Activated CD8-positive, alpha-beta T cell treated with anti-CD3 and anti-CD28 coated beads for 36 hours (primary cell): ENCODE measurements at regions not wholly inside any gene's neighbourhood (a gene's known extent, or its start where the extent isn't known, plus 50 kb on each side); places are given as distances from the start of the nearest gene placed in this dataset.

Experiments
- ATAC-seq: fragments of 200-7000 bp; cut with Tn5 transposase; one replicate; pipeline ENCODE4 v1.10.0; 2021; ENCODE audit warnings: mild to moderate bottlenecking, moderate library complexity
- CTCF ChIA-PET: fragments of 350-600 bp; sonication (Branson Sonifier 250); formaldehyde crosslinking; loops from one replicate; lab custom pipeline; 2021; ENCODE audit warnings: antibody characterized with exemption; lab: Charles Lee
- POLR2A ChIA-PET: fragments of 350-600 bp; sonication (Branson Sonifier 250); formaldehyde crosslinking; loops from one replicate; lab custom pipeline; 2021; ENCODE audit warnings: antibody characterized with exemption; lab: Charles Lee
- DNase-seq: peaks from one replicate; pipeline ENCODE4 v3.0.0-alpha.2; 2020
- H3K27ac Mint-ChIP-seq: one replicate; pipeline ENCODE4 v1.8.0; 2021; ENCODE audit warnings: mild to moderate bottlenecking, mixed read lengths
- H3K27me3 Mint-ChIP-seq: one replicate; pipeline ENCODE4 v1.8.0; 2021; ENCODE audit warnings: mixed read lengths
- H3K36me3 Mint-ChIP-seq: one replicate; pipeline ENCODE4 v1.8.0; 2021; ENCODE audit warnings: low read depth, mixed read lengths
- H3K4me1 Mint-ChIP-seq: one replicate; pipeline ENCODE4 v1.8.0; 2021; ENCODE audit warnings: low read depth, mixed read lengths
- H3K4me3 Mint-ChIP-seq: one replicate; pipeline ENCODE4 v1.8.0; 2021; ENCODE audit warnings: mild to moderate bottlenecking, moderate library complexity, mixed read lengths
- H3K9me3 Mint-ChIP-seq: one replicate; pipeline ENCODE4 v1.8.0; 2021; ENCODE audit warnings: mixed read lengths
- intact Hi-C: fragments of 100-400 bp; cut with micrococcal nuclease; formaldehyde crosslinking; loops from one replicate; pipeline ENCODE4 v1.10.0; 2022
- TF ChIP-seq, protein P1 (sequence below): fragments of 200-600 bp; IDR thresholded peaks from one replicate; pipeline ENCODE4 v1.8.0; 2022; ENCODE audit warnings: antibody characterized with exemption, mild to moderate bottlenecking

DNA sequence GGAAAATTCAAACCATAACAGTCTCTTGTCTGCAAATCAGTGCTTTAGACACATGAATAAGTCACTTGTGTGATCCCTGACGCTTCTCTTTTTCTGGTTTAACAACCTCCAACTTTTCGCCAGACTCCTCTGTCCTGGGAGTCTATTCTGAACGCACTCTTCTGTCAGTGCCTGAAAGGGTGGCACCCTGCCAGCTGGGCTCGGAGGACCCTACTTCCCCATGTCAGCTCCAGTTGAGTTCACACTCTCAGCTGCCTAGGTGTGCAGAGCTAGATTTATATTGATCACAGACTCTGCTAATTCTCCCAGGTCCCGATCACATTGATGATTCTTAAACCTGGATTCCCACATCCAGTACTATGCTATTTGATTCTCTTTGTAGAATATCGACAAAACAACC, 649.1 kb downstream of the BNC2 start:
- no peak overlapping the region for H3K27ac Mint-ChIP-seq
- no peaks in the 10 kb centered on the region for H3K9me3 Mint-ChIP-seq
- POLR2A ChIA-PET: interaction anchor here (1.1 kb wide), 1 partner anchor 21 kb away, joined by 3 read pairs; no protein-coding TSS in a partner anchor
- no peaks in the 10 kb centered on the region for H3K36me3 Mint-ChIP-seq
- intact Hi-C loops: no loop called here
- ATAC-seq: no peak
- H3K4me3 Mint-ChIP-seq: no peak overlapping the region
- CTCF ChIA-PET: no interaction called here
- DNase-seq: no peak
- TF ChIP-seq, protein P1, sequence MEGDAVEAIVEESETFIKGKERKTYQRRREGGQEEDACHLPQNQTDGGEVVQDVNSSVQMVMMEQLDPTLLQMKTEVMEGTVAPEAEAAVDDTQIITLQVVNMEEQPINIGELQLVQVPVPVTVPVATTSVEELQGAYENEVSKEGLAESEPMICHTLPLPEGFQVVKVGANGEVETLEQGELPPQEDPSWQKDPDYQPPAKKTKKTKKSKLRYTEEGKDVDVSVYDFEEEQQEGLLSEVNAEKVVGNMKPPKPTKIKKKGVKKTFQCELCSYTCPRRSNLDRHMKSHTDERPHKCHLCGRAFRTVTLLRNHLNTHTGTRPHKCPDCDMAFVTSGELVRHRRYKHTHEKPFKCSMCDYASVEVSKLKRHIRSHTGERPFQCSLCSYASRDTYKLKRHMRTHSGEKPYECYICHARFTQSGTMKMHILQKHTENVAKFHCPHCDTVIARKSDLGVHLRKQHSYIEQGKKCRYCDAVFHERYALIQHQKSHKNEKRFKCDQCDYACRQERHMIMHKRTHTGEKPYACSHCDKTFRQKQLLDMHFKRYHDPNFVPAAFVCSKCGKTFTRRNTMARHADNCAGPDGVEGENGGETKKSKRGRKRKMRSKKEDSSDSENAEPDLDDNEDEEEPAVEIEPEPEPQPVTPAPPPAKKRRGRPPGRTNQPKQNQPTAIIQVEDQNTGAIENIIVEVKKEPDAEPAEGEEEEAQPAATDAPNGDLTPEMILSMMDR: no peak
- peaks cover 4% of the 10 kb centered on the region for H3K4me1 Mint-ChIP-seq
- H3K27me3 Mint-ChIP-seq: peaks cover 4% of the 10 kb centered on the region

DNA sequence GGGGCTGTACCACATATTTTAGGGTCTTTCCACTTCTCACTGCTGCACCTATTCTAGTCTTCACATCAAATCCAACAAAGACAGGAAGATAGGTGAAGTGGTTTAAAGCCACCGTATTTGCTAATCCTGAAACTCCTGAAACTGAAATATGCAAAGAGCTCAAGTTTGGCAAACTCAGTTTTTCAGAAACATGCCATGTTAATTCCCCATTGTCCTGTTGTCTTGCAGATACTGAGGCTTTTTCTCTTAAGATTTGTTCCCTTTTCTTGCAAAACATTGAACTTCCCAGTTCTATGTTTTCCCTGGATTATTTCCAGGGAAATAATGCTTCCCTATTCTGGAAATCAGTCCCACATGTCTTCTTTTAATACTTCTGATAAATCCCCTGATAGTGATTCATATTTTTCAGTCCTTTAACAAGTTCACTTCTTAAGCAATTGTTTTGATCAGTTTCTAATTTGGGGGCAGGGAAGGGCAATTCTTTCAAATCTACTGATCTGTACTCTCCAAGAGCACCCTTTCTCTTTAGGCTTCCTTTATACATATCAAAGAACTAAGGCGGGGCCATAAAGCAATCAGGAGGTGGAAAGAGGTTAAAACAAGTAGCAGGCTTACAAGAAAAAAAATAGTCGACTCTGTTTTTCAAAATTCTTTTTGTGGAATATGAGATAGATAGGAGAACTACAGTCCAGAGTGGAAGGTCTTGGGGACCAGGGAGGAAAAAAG, 648.5 kb downstream of the BNC2 start:
- ATAC-seq (no peak), DNase-seq (no peak)
- Mint-ChIP-seq H3K9me3 (peaks cover under 1% of the 10 kb centered on the region), H3K4me3 (no peak overlapping the region), H3K27ac (no peak overlapping the region), H3K4me1 (peaks cover 4% of the 10 kb centered on the region), H3K36me3 (no peaks in the 10 kb centered on the region), H3K27me3 (peaks cover 4% of the 10 kb centered on the region)
- ChIA-PET POLR2A (interaction anchor here (1.1 kb wide), 1 partner anchor 20 kb away, joined by 3 read pairs; no protein-coding TSS in a partner anchor), CTCF (no interaction called here)
- TF ChIP-seq, protein P1: no peak
- intact Hi-C loops: no loop called here

DNA sequence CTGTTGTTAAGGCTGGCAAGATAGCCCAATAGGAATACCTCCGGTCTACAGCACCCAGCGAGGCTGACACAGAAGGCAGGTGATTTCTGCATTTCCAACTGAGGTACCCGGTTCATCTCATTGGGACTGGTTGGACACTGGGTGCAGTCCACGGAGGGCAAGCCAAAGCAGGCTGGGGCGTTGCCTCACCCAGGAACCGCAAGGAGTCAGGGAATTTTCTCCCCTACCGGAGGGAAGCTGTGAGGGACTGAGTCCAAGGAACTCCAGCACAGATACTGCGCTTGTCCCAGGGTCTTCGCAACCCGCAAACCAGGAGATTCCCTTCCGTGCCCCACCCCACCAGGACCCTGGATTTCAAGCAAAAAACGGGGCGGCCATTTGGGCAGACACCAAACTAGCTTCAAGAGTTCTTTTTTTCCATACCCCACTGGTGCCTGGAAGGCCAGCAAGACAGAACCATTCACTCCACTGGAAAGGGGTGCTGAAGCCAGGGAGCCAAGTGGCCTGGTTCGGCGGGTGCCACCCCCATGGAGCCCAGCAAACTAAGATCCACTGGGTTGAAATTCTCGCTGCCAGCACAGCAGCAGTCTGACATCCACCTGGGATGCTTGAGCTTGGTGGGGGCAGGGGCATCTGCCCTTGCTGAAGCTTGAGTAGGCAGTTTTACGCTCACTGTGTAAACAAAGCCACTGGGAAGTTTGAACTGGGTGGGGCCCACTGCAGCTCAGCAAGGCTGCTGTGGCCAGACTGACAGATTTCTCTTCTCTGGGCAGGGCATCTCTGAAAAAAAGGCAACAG, 647.2 kb downstream of the BNC2 start:
- Mint-ChIP-seq H3K9me3 (peaks cover 1% of the 10 kb centered on the region), H3K36me3 (no peaks in the 10 kb centered on the region), H3K4me3 (no peak overlapping the region), H3K27me3 (peaks cover 4% of the 10 kb centered on the region), H3K27ac (no peak overlapping the region), H3K4me1 (peaks cover 4% of the 10 kb centered on the region)
- no peak for DNase-seq
- ATAC-seq: no peak
- POLR2A ChIA-PET: no interaction called here
- CTCF ChIA-PET: no interaction called here
- TF ChIP-seq, protein P1: no peak
- intact Hi-C loops: no loop called here

DNA sequence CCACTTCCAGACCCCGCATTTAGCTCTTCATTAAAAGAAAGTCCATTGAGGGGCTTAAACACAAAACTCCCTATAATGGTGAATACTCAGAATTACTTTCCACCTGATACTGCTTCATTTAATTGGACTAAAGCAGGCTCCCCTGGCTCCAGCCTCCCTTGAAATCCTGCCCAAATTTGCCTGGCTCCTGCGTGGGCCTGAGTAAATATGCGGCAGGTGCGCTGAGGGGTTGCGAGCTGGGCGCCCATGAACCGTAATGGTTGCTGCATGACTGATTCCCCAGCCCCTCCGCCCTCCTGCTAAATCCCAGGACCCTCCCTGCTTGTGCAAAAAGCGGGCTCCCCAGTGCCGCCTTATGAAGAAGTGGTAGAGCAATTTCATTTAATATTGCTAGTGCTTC, 639.7 kb downstream of the BNC2 start:
- ATAC-seq: no peak
- Mint-ChIP-seq H3K27ac (no peak overlapping the region), H3K4me3 (no peak overlapping the region), H3K4me1 (no peaks in the 10 kb centered on the region), H3K9me3 (peaks cover 11% of the 10 kb centered on the region), H3K27me3 (no peaks in the 10 kb centered on the region), H3K36me3 (no peaks in the 10 kb centered on the region)
- ChIA-PET POLR2A (no interaction called here), CTCF (no interaction called here)
- TF ChIP-seq, protein P1: no peak
- intact Hi-C loops: no loop called here
- no peak for DNase-seq

DNA sequence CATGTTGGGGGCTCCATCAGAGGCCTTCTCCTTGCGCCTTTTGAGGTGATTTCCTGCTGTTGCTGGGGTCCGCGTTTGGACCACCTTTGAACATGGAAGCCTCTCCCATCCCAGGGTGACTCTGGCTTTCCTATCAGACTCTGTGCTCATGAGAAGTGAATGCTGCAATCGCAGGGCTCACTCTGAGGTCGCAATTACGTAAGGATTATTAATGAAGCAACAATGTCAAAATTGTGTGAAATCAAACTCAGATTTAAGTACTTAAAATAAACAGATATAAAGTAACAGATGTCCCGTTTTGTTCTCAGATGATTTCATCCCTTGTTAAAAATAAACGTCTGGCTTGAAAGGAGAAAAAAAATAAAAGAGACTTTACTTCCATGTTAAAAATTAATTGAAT, 634.2 kb downstream of the BNC2 start:
- no peak for ATAC-seq
- Mint-ChIP-seq H3K9me3 (peaks cover 10% of the 10 kb centered on the region), H3K4me3 (no peak overlapping the region), H3K27ac (no peak overlapping the region), H3K36me3 (no peaks in the 10 kb centered on the region), H3K27me3 (no peaks in the 10 kb centered on the region), H3K4me1 (no peaks in the 10 kb centered on the region)
- CTCF ChIA-PET: no interaction called here
- intact Hi-C loops: no loop called here
- TF ChIP-seq, protein P1: no peak
- DNase-seq: no peak
- POLR2A ChIA-PET: no interaction called here
